ENCODE measurements at regions not wholly inside any gene's neighbourhood (a gene's known extent, or its start where the extent isn't known, plus 50 kb on each side); places are given as distances from the start of the nearest gene placed in this dataset.

DNA sequence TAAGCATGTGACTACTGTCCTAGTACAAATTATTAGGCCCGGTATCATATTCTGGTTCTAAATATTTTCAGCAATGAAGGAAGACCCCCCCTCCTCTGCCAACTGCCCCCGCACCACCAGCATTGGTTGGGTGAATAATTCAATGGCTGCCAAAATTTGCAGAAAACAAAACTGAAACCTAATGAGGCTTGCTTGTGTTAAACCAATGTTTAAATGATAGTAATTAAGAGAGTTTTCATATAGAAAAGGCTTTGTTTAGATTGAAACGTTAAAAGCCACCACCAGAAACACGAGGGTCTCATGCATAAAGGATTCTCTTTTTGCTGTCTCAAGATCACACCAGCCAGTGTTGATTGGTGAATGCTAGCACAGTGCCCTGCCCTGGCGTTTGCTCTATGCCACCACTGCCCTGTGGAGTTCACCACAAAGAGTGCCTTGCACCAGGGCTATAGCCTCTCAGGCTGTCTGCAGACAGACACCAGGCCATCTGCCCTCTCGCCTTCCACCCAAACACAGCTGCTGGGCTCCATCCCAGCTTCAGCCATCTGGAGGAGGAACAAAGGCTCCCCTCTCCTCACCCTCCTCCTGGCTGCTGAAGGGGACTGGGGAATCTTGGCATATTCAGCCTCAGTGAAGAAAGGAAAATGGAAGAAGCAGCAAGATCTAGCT lies 200.3 kb upstream of the PFN2 start:
- Histone ChIP-seq H3K4me3 (ENCODE audit: low read depth, low read length) (no peak overlapping the region), H3K36me3 (ENCODE audit: insufficient read depth) (no peaks in the 10 kb centered on the region), H3K4me1 (ENCODE audit: insufficient read depth) (no peaks in the 10 kb centered on the region), H3K27ac (ENCODE audit: low read depth) (no peak overlapping the region)
- no peak for DNase-seq (ENCODE audit: extremely low spot score)
- 66% methylated on average over 6 of the region's 6 CpGs for WGBS

DNA sequence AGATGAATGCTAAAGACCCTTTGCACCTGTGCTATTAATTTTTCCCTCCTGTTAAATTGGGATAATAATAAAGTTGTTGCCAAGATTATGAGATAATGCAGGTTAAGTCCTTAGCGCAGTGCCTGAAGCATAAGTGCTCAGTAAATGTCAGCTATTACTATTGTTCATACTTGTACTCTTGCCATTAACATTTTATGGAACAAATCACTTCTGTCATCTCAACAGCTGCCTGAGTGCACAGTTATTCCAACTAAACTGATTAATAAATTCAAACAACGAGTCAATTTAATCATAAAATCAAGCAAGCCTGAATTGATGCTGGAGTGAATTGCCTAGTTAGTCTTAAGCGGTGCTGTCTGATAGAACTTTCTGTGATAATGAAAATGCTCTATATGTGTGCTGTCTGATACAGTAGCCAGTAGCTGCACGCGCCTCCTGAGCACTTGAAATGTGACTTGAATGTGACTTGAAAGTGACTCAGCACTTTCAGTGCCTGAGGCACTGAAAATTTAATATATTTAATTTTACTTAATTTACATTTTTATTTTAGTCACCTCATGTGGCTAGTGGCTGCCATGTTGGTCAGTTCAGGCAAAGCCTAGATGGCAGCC lies 198.7 kb upstream of the PFN2 start:
- H3K4me3 ChIP-seq (ENCODE audit: low read depth, low read length), result no peak overlapping the region
- H3K27ac ChIP-seq (ENCODE audit: low read depth), result no peak overlapping the region
- H3K4me1 ChIP-seq (ENCODE audit: insufficient read depth), result no peaks in the 10 kb centered on the region
- DNase-seq (ENCODE audit: extremely low spot score), result no peak
- 61% methylated on average over 5 of the region's 5 CpGs for WGBS
- H3K36me3 ChIP-seq (ENCODE audit: insufficient read depth), result no peaks in the 10 kb centered on the region

DNA sequence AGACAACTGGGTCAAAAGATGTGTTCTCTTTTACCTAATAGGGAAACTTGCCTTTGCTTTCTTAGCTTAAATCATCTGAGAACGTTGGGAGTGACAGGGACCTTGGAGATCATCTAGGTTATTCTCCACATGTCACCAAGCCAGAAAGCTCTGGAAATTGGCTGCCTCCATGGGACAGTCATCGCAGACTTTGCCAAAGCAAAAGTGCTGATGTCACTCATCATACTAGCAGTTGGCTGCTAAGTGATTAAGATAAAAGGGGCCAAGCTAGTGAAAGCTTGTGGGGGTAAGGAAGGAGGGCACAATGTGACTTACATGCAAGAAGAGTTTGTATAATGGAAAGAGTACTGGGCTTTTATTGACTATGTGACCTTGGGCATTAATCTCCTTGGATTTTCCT lies 198.0 kb upstream of the PFN2 start:
- DNase-seq (ENCODE audit: extremely low spot score), result no peak
- Histone ChIP-seq H3K27ac (ENCODE audit: low read depth) (no peak overlapping the region), H3K4me1 (ENCODE audit: insufficient read depth) (no peaks in the 10 kb centered on the region), H3K36me3 (ENCODE audit: insufficient read depth) (no peaks in the 10 kb centered on the region), H3K4me3 (ENCODE audit: low read depth, low read length) (no peak overlapping the region)
- 26% methylated on average over 2 of the region's 2 CpGs for WGBS

- no peak for DNase-seq (ENCODE audit: extremely low spot score)
- no peaks in the 10 kb centered on the region for H3K36me3 ChIP-seq (ENCODE audit: insufficient read depth)
- no peak overlapping the region for H3K27ac ChIP-seq (ENCODE audit: low read depth)
- no peaks in the 10 kb centered on the region for H3K4me1 ChIP-seq (ENCODE audit: insufficient read depth)
- no peak overlapping the region for H3K4me3 ChIP-seq (ENCODE audit: low read depth, low read length)
These were observed 194.8 kb upstream of the PFN2 start for GRCh38 chr3:150165396-150166094.

- no peak overlapping the region for H3K4me3 ChIP-seq (ENCODE audit: low read depth, low read length)
- 93% methylated on average over 3 of the region's 3 CpGs for WGBS
- H3K27ac ChIP-seq (ENCODE audit: low read depth), result no peak overlapping the region
- H3K36me3 ChIP-seq (ENCODE audit: insufficient read depth), result no peaks in the 10 kb centered on the region
- H3K4me1 ChIP-seq (ENCODE audit: insufficient read depth), result no peaks in the 10 kb centered on the region
- no peak for DNase-seq (ENCODE audit: extremely low spot score)
These were observed 190.3 kb upstream of the PFN2 start for GRCh38 chr3:150161011-150161410.

DNA sequence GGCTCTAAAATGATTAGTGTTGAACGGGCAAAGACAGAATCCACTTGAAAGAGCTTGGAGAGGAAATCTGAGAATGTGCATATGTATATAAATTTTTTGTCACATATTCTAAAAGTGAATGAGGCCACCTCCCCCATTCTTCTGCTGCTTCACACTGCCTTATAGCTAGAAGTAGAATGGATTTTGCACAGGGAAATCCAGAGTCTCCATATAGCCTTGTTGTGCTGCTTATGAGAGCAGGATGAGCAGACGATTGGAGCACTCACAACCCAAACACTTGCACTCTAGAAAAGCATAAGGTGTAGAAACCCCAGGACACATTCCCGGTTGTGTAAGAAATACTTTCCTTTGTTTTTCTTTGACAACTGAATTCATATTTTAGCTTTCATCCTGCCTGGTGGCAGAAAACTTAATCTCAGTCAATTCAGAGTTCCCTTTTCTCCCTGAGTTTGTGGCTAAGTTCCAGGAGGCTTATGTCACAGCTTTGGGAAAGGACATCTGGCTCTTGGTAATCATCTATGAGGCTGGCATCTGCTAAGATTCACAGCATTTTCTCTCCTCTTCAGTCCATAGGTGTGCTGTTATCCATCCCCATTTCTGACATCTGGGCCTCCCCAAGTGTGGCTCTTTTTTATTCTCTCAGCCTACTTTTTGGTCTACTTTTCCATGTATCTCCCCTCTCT lies 188.4 kb upstream of the PFN2 start:
- H3K4me1 ChIP-seq (ENCODE audit: insufficient read depth), result no peaks in the 10 kb centered on the region
- no peaks in the 10 kb centered on the region for H3K36me3 ChIP-seq (ENCODE audit: insufficient read depth)
- H3K27ac ChIP-seq (ENCODE audit: low read depth), result no peak overlapping the region
- DNase-seq (ENCODE audit: extremely low spot score), result no peak
- WGBS, result 55% methylated on average over 3 of the region's 3 CpGs
- no peak overlapping the region for H3K4me3 ChIP-seq (ENCODE audit: low read depth, low read length)

GRCh38 chr3:150152567-150152966 lies 181.9 kb upstream of the PFN2 start:
- 97% methylated on average over 2 of the region's 2 CpGs for WGBS
- Histone ChIP-seq H3K36me3 (ENCODE audit: insufficient read depth) (no peaks in the 10 kb centered on the region), H3K4me3 (ENCODE audit: low read depth, low read length) (no peak overlapping the region), H3K4me1 (ENCODE audit: insufficient read depth) (no peaks in the 10 kb centered on the region), H3K27ac (ENCODE audit: low read depth) (no peak overlapping the region)
- no peak for DNase-seq (ENCODE audit: extremely low spot score)

DNA sequence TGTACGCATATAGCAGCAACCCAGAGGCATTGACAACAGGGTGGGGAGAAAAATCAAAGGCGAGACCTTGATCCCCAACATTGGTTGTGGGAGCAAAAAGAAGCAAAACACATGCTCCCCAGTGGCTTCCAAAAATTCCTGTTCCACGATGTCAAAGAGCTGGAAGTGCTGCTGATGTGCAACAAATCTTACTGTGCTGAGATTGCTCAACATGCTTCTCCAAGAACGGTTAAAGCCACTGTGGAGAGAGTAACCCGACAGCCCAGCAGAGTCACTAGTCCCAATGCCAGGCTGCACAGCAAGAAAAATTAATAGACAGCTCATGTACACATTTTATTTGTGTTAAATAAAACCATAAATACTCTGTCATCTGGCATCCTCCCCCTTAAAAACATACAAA lies 179.9 kb upstream of the PFN2 start:
- Histone ChIP-seq H3K36me3 (ENCODE audit: insufficient read depth) (no peaks in the 10 kb centered on the region), H3K4me1 (ENCODE audit: insufficient read depth) (no peaks in the 10 kb centered on the region), H3K4me3 (ENCODE audit: low read depth, low read length) (no peak overlapping the region), H3K27ac (ENCODE audit: low read depth) (no peak overlapping the region)
- WGBS, result 76% methylated on average over 5 of the region's 5 CpGs
- no peak for DNase-seq (ENCODE audit: extremely low spot score)

- no peak overlapping the region for H3K27ac ChIP-seq (ENCODE audit: low read depth)
- H3K4me3 ChIP-seq (ENCODE audit: low read depth, low read length), result no peak overlapping the region
These were observed 179.0 kb upstream of the PFN2 start for GRCh38 chr3:150149651-150150051.

GRCh38 chr3:150148227-150148626 lies 177.5 kb upstream of the PFN2 start:
- DNase-seq (ENCODE audit: extremely low spot score), result no peak
- H3K4me1 ChIP-seq (ENCODE audit: insufficient read depth), result no peaks in the 10 kb centered on the region
- H3K4me3 ChIP-seq (ENCODE audit: low read depth, low read length), result no peak overlapping the region
- WGBS, result 79% methylated on average over 5 of the region's 5 CpGs
- no peaks in the 10 kb centered on the region for H3K36me3 ChIP-seq (ENCODE audit: insufficient read depth)
- H3K27ac ChIP-seq (ENCODE audit: low read depth), result no peak overlapping the region

More at GRCh38 chr3:150149651-150150051, 179.0 kb upstream of the PFN2 start:
- Histone ChIP-seq H3K4me1 (ENCODE audit: insufficient read depth) (no peaks in the 10 kb centered on the region), H3K36me3 (ENCODE audit: insufficient read depth) (no peaks in the 10 kb centered on the region)
- 0% methylated on average over 1 of the region's 1 CpG for WGBS
- peak; percentile 13 for DNase-seq (ENCODE audit: extremely low spot score)

DNA sequence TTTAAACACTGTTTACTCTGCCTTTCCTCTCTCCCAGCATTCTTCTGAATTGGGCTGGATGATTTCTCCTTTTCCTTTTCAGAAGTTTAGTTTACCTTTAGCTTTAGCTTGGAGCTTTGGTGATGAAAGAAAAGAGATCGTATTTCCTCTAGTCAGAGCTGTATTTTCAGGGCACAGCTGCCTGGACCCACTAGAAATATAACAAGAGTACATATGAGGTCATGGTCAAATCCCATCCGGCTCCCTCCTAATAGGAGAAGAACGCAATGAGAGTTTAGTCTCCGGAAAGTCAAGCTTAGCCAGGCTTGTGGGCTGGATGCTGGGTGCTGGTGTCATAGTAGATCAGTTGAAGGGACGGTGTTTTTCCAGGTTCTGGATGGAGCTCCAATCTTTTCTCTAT lies 177.1 kb upstream of the PFN2 start:
- Histone ChIP-seq H3K4me3 (ENCODE audit: low read depth, low read length) (no peak overlapping the region), H3K36me3 (ENCODE audit: insufficient read depth) (no peaks in the 10 kb centered on the region), H3K4me1 (ENCODE audit: insufficient read depth) (no peaks in the 10 kb centered on the region), H3K27ac (ENCODE audit: low read depth) (no peak overlapping the region)
- WGBS, result 24% methylated on average over 5 of the region's 5 CpGs
- DNase-seq (ENCODE audit: extremely low spot score), result no peak

DNA sequence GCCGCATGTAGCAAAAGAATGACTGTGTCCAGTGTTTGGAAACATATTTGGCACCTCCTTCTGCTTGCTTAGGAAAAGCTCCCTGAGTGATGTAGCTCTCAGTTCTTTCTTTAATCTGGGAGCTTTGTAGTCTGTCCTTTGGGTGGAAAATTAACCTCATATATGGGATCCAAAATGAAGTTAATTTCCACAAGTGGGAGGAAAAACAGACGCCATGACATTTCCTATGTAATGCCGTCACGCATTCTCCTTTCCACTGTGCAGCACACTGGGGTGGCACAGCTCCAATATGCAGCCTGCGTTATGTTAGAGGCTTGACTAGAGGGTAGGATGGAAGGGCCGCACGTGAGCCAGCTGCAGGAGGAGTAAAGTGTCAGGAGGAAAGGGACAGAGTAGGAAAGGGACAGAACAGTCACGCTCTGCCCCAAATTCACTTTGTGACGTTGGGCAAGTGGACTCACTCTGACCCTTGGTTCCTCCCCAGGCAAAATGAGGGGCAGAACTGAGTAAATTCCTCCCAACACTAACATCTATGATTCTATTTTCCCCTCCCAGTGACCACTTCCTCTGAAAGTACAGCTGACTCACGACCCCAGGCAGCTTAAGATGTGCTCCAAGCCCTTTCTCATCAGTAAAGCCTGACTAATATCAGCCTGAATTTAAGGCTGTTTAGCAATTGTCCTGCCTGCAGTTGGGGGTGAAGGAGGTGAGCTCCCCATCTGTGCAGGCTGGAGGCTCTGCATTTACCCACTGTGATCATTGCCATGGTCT lies 176.5 kb upstream of the PFN2 start:
- H3K4me3 ChIP-seq (ENCODE audit: low read depth, low read length), result no peak overlapping the region
- WGBS, result 30% methylated on average over 10 of the region's 10 CpGs
- H3K36me3 ChIP-seq (ENCODE audit: insufficient read depth), result no peaks in the 10 kb centered on the region
- DNase-seq (ENCODE audit: extremely low spot score), result no peak
- H3K27ac ChIP-seq (ENCODE audit: low read depth), result no peak overlapping the region
- no peaks in the 10 kb centered on the region for H3K4me1 ChIP-seq (ENCODE audit: insufficient read depth)

- WGBS, result 87% methylated on average over 3 of the region's 3 CpGs
- no peak overlapping the region for H3K27ac ChIP-seq (ENCODE audit: low read depth)
- no peak overlapping the region for H3K4me3 ChIP-seq (ENCODE audit: low read depth, low read length)
- H3K36me3 ChIP-seq (ENCODE audit: insufficient read depth), result no peaks in the 10 kb centered on the region
- no peak for DNase-seq (ENCODE audit: extremely low spot score)
- no peaks in the 10 kb centered on the region for H3K4me1 ChIP-seq (ENCODE audit: insufficient read depth)
These were observed 175.0 kb upstream of the PFN2 start for GRCh38 chr3:150145659-150146058.
